NCI-H2196 (cell line): ENCODE measurements at regions not wholly inside any gene's neighbourhood (a gene's known extent, or its start where the extent isn't known, plus 50 kb on each side); places are given as distances from the start of the nearest gene placed in this dataset.
"Not testable (repeated sequence)": the region's sequence is repeated elsewhere in the genome, so short reads cannot be mapped to it uniquely, and the experiment has no call there.

Experiments used
- DNase-seq: peaks from one replicate; lab custom pipeline; 2025; ENCODE audit not compliant: unreplicated experiment; lab: John Stamatoyannopoulos, UW

GRCh38 chr3:14272959-14273560 is 94.4 kb downstream of the LSM3 start:
- not testable (repeated sequence) for DNase-seq

- DNase-seq: no peak
These were observed 95.4 kb downstream of the LSM3 start for GRCh38 chr3:14273901-14274611.

DNA sequence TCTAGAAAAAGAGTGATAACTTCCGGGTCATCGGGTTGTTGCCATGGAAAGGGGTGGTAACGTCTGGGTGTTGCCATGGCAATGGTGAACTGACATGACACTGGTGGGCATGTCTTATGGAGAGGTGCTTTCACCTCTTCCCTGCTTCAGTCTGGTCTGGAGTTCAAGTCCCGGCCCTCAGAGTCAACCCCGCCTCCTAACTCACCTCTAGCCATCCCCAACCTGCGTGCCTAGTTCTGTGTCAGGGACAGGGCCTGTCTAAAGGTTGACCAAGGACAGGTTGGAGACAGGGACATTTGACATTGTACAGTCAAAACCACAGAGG is 96.0 kb downstream of the LSM3 start:
- no peak for DNase-seq

DNA sequence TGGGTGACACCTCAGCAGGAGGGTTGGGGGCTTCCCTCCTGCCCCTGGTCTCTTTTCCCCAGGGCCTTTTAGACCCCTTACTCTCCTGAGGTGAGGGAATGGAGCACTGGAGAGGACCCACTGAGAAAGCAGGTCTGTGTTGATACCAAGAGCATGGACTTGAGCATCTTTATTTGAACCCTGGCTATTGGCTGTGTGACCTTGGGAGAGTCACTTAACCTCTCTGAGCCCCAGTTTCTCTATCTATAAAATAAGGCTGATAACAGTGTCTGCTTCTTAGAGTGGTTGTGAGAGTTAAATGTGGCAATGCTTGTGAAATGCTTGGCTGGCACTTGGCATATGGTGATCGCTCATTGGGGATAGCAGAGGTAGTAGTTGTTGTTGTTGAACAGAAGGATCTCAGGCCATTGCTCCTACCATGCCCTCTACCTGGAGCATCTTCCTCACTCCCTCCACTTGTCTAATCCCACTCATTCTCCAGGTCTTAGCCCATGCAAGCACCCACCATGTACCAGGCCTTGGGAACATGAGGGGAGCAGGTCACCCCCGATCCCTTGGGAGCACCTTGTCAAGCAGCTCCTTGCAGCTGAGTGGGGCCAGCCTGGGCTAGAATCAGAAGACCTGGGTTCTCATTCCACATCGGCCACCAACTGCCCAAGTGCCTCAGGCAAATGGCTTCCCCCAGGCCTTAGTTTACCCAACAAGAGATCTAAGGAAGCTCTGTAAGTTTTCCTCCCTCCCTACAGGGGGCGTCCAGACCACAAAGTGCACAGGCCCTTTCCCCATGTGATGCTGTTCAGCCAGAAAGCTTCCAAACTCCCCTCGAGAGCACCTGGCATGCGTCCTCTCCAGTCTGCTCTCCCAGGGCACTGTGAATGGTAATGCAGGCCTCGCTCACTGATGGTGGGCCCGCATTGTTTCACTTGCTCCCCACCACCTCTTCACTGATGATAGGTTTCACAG is 96.7 kb downstream of the LSM3 start:
- no peak for DNase-seq

DNA sequence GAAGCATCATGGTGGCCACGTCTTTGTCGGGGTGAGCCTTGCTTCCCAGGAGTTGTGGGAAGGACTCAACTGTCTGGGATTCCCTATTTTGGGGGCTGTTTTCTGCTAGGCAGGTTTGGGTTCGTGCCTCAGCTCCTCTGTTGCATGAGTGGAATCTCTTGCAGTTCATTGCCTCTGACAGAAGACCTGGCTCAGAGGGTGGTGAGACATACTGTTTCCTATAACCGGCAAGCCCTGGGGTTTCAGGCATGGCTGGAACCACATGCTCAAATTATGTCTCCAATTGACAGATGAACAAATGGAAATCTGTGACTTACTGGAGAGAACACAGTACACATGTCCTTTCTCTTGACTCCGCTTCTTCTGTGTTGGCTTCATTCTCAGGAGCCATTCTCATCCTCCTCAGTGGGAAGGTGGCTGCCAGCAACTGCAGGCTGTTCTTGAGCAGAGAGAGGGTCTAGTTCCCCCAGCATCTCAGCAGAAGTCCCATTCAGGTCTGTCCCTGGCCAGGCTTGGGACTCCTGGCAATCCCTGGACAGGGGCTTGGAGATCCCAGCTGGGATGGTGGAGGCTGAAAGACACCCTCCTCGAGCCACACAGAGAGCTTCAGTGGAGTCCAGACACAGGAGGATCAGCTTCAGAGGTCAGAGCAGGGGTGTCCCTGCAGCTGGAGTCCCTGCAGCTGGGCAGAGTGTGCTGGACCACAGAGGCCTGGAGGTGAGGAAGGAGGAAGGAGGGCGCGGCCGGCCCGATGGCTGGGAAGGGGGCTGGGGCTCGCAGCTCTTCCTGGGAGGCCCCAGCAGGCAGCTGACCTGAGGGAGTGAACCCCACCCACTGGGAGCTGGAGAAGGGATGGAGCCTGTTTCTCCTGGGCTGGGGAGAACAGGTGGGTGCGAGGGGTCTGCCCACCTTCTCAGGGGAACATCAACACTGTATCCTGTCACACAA is 97.6 kb downstream of the LSM3 start:
- no peak for DNase-seq

DNA sequence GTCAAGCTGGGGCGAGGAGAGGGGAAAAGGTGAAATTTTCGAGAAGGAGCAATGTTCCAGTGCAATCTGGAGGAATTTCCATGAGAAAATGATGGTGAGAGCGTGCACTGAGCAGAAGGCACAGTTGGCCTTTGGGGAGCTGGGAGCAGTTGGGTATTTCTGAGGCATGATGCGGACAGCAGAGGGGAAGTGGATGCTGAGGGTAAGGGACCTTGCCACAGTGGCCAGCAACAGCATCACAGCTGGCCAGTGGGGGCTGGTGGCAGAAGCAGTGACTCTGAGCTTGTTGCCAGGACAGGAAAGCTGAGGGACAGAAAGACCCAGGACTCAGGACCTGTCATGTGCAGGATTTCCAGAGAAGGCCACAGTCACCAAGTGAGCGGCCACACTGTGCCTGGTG is 98.9 kb downstream of the LSM3 start:
- DNase-seq: no peak

- no peak for DNase-seq
These were observed 99.7 kb downstream of the LSM3 start for GRCh38 chr3:14278265-14278798.

DNA sequence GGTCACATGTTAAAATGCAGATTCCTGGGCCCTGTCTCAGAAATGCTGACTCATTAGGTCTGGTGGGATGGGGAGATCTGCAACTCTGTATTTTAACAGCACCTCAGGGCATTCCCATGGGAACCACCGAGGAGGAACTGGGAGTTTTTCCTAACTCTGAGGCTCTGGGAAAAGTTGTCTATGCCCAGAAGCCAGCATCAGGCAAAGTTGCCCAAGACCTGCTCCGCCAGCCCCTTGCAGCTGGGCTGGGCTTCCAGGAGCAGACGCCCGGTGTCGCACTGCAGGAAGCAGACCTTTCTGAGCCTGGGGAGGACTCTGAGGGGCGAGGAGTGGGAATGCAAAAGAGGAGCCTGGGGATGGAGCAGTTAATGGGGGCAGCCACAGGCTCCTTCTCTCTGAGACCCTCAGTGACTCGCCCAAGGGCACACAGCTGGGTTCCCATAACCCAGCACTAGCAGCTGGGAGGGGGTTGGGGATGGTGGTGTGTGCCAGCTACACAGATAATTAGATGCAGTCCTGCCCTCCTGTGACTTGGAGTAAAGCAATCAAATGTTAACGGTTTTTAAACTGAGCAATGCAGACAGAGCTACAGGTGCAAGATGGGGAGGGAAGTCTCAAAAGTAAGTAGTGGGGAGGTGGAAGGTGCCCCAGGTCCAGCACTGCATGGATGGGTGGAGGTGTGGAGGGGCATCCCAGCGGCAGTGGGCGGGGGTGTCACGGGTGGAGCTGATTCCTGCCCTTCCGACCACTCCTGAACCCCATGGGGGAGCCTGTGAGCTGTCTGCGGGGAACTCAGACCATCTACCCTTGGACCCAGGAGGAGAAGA is 100.4 kb downstream of the LSM3 start:
- no peak for DNase-seq

DNA sequence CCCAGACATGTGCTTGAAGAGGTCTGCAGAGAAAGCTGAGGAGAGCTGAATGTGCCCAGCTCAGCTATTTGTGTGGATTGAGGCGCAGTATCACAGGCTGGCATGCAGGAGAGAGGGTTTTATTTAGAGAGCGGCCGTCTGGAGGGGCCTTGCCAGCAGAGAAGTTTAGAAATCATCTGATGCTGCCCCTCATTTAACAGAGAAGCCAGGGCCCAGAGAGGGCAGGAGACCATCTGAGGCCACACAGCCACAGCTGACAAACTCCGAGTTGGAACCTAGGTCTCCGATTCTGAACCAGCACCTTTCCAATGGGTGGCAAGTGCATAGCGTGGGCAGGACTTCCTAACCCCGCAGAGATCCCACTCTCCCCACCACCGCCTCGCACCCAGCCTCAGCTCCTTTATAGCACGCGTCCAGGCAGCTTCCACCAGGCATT is 101.0 kb downstream of the LSM3 start:
- no peak for DNase-seq

DNA sequence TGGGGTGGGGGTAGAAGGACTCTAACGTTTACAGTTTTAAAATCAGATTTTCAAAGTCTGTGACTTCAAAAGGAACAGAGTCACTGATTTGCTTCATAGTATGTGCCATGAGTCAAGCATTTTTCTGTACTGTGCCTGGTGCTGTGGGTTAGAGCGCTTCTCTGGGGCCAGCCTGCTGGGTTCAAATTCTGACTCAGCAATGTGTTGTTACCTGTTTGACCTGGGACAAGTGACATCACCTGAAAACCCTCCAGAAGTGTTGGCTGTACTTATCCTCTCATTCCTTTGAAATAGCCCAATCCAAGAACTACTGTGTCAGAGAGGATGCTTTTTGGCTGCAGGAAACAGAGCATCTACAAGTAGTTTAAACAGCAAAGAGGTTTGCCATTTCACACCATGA is 101.7 kb downstream of the LSM3 start:
- DNase-seq: no peak

DNA sequence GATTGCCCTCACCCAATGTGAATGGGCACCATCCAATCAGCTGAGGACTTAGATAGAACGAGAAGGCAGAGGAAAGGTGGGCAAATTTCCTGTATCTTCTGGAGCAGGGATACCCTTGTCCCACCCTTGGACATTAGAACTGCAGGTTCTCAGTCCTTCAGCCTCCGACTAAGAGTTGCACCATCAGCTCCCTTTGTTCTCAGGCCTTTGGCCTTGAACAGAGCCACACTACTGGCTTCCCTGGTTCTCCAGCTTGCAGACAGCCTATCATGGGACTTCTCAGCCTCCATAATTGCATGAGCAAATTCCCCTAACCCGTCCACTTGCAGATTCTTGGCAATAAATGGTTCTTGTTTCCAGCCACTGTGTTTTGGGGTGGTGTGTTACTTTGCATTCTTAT is 102.4 kb downstream of the LSM3 start:
- DNase-seq: no peak

DNA sequence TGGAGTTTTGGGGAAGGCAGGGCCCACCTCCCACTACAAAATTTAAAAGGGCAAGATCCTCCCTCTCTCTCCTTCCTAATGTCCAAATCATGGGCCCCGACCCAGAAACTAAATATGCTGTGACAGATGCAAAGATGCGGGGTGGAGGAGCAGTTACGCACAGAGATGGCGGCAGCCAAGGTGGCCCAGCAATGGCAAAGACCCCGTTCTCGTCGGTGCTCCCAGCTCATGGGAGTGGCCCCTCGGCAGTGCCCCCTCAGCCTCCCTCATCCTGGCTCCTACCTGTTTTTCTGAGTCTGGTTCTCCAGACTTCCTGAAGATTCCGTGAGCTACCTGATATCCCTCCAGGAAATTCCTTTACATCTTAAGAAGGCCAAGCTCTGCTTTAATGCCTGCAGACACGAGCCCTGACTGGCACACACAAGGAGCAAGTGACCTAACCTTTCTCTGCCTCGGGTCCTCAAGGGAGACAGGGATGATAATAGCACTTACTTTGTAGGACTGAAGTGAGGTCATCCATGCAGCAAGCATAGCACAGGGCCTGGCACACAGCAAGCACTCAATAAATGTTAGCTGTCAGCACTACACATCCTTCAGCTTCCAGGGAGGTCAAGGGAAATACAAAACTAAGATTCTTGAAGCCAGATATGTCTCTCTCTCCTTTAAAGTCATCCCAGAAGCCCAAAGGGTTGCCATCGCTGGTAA is 103.5 kb downstream of the LSM3 start:
- no peak for DNase-seq

DNA sequence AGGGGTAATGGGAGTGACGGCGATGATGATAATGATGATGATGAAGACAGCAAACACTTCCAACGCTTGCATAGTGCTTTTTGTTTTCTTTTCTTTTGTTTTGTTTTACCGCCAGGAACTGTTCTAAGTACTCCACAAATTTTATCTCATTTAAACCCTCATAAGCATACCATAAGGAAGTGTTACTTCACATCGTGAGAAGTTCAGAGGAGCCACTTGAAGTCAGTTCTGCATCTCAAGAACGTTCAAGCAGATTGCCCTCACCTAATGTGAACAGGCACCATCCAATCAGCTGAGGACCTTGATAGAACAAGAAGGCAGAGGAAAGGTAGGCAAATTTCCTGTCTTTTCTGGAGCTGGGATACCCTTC is 104.1 kb downstream of the LSM3 start:
- no peak for DNase-seq

DNA sequence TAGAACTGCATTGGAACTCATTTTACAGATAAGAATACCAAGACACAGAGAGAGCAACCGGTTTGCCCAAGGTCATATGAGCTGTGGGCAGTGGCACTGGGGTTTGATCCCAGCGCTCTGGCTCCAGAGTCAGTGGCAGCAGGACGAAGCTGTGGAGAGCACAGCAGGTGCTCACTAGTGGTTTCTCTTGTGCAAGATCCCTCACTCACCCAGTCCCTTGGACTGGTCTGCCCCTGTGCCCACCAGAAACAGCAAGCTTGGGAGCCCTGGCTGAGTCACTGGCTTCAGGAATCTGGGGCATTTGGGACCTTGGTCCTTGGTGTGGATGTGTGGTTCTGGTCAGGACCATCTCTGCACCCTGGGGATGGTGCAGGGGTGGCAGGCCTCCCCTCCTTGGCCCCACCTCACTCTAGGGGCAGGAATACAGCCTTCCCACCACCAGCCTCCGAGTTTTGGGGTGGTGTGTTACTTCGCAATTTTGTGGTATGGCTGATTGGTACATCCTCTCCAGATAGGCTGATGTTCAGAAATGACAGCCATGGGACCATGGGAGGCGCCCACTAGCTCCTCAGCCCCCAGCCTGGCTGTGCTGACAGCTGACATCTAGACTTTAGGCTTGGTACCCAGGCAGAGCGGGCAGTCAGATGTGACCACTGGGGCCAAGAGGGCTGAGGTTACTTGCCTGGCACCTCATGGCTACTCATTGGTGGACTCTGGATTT is 104.6 kb downstream of the LSM3 start:
- no peak for DNase-seq

GRCh38 chr3:14283813-14284438 is 105.3 kb downstream of the LSM3 start:
- DNase-seq: no peak

DNA sequence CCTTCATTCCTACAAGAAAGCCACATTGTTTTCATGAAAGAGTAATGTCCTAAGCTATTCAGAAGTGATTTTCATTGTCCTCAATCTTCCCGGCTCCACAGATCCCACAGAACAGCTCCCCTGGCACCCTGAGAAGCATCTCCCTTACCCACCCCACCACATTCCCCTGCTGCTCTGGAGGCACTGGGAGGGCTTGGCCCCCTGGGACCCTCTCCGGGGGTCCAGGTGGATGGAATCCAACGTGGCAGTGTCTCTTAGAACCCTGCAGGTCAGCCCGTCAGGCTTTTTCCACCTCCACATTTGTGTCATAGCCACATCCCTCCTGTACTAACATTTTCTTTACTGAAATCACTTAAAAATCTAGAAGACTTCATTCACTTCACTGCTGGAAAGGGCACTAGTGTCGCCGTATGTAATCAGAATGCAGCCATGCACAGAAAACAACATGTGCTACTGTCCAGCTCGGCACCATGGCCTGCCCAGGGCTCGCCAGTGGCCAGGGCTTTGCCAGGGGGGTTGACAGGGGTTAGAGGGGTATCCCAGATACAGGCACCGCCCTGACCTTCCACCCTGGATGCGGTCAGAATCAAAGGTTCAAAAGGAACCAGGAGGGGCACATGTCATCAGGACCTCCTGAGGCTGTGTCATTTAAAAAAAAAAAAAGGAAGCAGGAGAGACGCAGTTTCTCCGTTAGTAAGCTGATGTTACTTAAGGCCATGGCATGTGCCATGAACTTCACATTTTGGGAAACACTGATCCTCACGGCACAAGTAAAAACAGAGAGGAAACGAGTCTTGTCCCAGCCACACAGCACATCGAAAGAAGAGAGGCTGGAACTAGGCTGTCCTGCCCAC is 106.3 kb downstream of the LSM3 start:
- DNase-seq: no peak

DNA sequence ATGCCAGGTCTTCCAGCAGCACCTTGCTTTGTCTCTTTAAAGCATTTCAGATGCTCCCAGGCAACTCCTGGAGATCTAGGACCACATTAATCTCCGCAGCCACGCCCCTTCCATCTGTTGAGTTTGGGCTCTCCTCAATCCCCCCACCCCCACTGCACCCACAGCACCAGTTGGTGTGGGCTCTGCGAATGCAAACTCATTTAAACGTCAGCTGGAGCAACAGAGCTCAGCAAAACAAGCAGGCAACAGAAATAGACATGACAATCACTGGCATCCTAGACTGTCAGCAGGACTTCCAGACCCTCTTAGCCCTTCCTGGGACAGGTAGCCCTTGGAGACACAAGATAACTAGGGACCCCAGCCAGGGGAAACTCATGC is 106.9 kb downstream of the LSM3 start:
- no peak for DNase-seq
